ENCODE measurements at regions not wholly inside any gene's neighbourhood (a gene's known extent, or its start where the extent isn't known, plus 50 kb on each side); places are given as distances from the start of the nearest gene placed in this dataset.
A peak's percentile ranks its signal among the peaks of the same experiment; 100 is the strongest.

DNA sequence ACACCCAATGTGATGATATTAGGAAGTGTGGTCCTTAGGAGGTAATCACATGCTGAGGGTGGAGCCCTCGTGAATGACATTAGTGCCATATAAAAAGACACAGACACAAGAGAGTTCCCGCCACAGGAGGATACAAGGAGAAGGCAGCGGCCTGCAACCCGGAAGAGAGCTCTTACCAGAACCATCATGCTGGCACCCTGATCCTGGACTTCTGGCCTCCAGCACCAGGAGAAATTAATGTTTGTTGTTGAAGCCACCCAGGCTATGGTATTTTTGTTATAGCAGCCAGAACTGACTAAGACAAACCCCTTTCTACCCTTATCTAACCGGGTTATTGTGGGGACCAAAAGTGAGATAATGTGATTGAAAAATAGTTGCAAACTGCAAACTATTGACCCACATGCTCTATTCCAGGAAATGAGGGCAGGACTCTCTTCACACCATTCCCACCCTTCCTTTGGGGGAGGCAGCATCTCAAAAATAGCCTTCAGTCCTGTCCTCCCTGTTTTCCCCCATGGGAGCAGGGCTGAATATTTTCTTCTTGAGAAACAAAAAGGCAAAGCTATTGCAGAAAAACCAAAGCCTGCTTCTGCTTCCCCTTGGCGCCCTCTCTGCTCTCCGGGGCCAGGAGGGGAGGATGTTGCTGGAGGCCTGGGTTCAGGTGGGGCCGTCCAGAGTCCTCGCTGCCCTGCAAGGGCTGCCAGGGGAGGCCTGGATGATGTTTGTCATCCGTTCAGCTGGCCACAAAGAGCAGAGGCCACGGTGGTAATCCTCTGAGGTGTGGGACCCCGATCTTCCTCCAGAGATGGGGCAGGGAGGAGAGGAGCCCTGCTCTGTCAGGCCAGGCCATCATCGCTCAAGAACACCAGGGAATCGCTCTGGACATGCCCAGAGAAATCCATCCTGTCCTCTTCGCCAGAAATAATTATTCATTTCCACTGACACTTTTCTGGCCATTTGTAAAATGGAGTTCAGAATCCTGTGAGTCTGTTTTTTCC is 73.8 kb upstream of the HAAO start:
- no peak overlapping the region for H3K27ac ChIP-seq
- H3K9me3 ChIP-seq, result peaks cover 15% of the 10 kb centered on the region
- H4K20me1 ChIP-seq, result no peaks in the 10 kb centered on the region
- H3K27me3 ChIP-seq, result no peaks in the 10 kb centered on the region
- no peak overlapping the region for H3K9ac ChIP-seq
- peak overlapping the region; percentile 27 for H3K4me2 ChIP-seq
- peaks cover 26% of the 10 kb centered on the region for H3K4me1 ChIP-seq
- TF ChIP-seq Cebpa-rat (IDR thresholded peaks at IDR 0.05), result no peak
- no peaks in the 10 kb centered on the region for H3K36me3 ChIP-seq
- H3K4me3 ChIP-seq, result no peak overlapping the region

GRCh38 chr2:42864641-42865280 is 72.4 kb upstream of the HAAO start:
- TF ChIP-seq Cebpa-rat (IDR thresholded peaks at IDR 0.05), result no peak
- no peaks in the 10 kb centered on the region for H3K27me3 ChIP-seq
- H3K4me3 ChIP-seq, result no peak overlapping the region
- H3K27ac ChIP-seq, result no peak overlapping the region
- peaks cover 33% of the 10 kb centered on the region for H3K4me1 ChIP-seq
- no peaks in the 10 kb centered on the region for H3K36me3 ChIP-seq
- no peak overlapping the region for H3K4me2 ChIP-seq
- H4K20me1 ChIP-seq, result no peaks in the 10 kb centered on the region
- H3K9ac ChIP-seq, result no peak overlapping the region
- peaks cover 15% of the 10 kb centered on the region for H3K9me3 ChIP-seq

DNA sequence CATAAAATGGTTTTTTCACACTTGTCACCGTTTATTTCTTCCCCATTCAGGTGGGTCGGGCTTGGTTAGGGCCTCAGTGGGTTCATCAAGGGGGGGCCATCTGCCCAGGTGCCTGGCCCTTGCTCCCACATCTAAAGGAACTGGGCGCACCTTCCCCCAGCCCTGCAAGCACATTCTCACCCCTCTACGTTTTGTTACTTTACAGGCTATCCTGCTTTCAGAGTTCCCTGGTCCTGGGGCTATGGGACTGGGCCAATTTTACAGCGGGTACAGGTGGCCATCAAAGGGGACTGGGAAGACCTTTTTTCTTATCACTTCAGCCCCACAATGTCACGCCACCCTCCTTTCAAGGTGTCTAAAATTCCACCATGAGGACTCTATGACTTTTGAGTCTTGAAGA is 71.8 kb upstream of the HAAO start:
- Histone ChIP-seq H3K36me3 (no peaks in the 10 kb centered on the region), H3K4me1 (peaks cover 33% of the 10 kb centered on the region), H3K4me3 (no peak overlapping the region), H3K9me3 (peaks cover 14% of the 10 kb centered on the region), H4K20me1 (no peaks in the 10 kb centered on the region), H3K4me2 (no peak overlapping the region), H3K27ac (no peak overlapping the region), H3K9ac (no peak overlapping the region), H3K27me3 (no peaks in the 10 kb centered on the region)
- no peak for TF ChIP-seq Cebpa-rat (IDR thresholded peaks at IDR 0.05)

DNA sequence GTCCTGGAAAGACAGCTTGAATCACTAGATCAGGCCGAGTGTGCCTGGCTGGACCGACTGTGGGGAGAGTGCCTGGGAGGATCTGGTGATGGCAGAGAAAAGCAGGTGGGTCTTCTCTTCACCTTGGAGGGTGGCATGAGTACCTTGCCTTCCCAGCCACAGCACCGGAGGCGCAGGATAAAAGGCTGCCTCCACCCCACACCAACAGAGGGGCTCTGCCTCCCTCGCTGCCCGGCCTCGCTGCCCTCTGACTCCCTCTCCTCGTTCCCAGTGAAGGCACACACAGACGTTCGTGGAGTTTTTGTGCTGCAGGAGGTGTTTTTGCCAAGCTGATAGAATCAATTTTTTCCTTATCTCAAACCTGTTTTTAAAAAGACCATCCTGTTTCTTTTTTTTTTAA is 71.4 kb upstream of the HAAO start:
- H3K9me3 ChIP-seq, result peaks cover 10% of the 10 kb centered on the region
- no peaks in the 10 kb centered on the region for H4K20me1 ChIP-seq
- H3K4me2 ChIP-seq, result no peak overlapping the region
- H3K9ac ChIP-seq, result no peak overlapping the region
- H3K36me3 ChIP-seq, result no peaks in the 10 kb centered on the region
- no peak overlapping the region for H3K27ac ChIP-seq
- no peaks in the 10 kb centered on the region for H3K27me3 ChIP-seq
- peaks cover 35% of the 10 kb centered on the region for H3K4me1 ChIP-seq
- no peak for TF ChIP-seq Cebpa-rat (IDR thresholded peaks at IDR 0.05)
- no peak overlapping the region for H3K4me3 ChIP-seq

- no peak overlapping the region for H3K27ac ChIP-seq
- H3K4me2 ChIP-seq, result no peak overlapping the region
- H4K20me1 ChIP-seq, result no peaks in the 10 kb centered on the region
- no peaks in the 10 kb centered on the region for H3K36me3 ChIP-seq
- H3K9ac ChIP-seq, result no peak overlapping the region
- no peaks in the 10 kb centered on the region for H3K27me3 ChIP-seq
- peaks cover 5% of the 10 kb centered on the region for H3K9me3 ChIP-seq
- H3K4me1 ChIP-seq, result peaks cover 40% of the 10 kb centered on the region
- no peak overlapping the region for H3K4me3 ChIP-seq
- TF ChIP-seq Cebpa-rat (IDR thresholded peaks at IDR 0.05), result no peak
Observed at GRCh38 chr2:42863320-42863719, 70.9 kb upstream of the HAAO start.

- Histone ChIP-seq H3K36me3 (no peaks in the 10 kb centered on the region), H3K4me2 (peak overlapping the region; percentile 44), H4K20me1 (no peaks in the 10 kb centered on the region), H3K27me3 (no peaks in the 10 kb centered on the region), H3K9ac (no peak overlapping the region), H3K27ac (peak overlapping the region; percentile 43; the same call in 1 of the 2 replicates), H3K9me3 (no peaks in the 10 kb centered on the region), H3K4me1 (peaks cover 46% of the 10 kb centered on the region), H3K4me3 (no peak overlapping the region)
- no peak for TF ChIP-seq Cebpa-rat (IDR thresholded peaks at IDR 0.05)
Observed at GRCh38 chr2:42862669-42863185, 70.3 kb upstream of the HAAO start.

- no peaks in the 10 kb centered on the region for H3K36me3 ChIP-seq
- no peaks in the 10 kb centered on the region for H4K20me1 ChIP-seq
- no peak overlapping the region for H3K4me3 ChIP-seq
- H3K9me3 ChIP-seq, result no peaks in the 10 kb centered on the region
- peak overlapping the region; percentile 69 for H3K4me2 ChIP-seq
- H3K27ac ChIP-seq, result peak overlapping the region; percentile 34; the same call in 1 of the 2 replicates
- H3K4me1 ChIP-seq, result peaks cover 57% of the 10 kb centered on the region
- no peak for TF ChIP-seq Cebpa-rat (IDR thresholded peaks at IDR 0.05)
- H3K27me3 ChIP-seq, result no peaks in the 10 kb centered on the region
- H3K9ac ChIP-seq, result no peak overlapping the region
Observed at GRCh38 chr2:42861321-42861720, 68.9 kb upstream of the HAAO start.

GRCh38 chr2:42860319-42861094 is 68.1 kb upstream of the HAAO start:
- Histone ChIP-seq H3K4me2 (peak overlapping the region; percentile 69; the same call in 1 of the 2 replicates), H3K27me3 (no peaks in the 10 kb centered on the region), H3K9me3 (no peaks in the 10 kb centered on the region), H3K27ac (no peak overlapping the region), H3K4me3 (no peak overlapping the region), H3K9ac (no peak overlapping the region), H4K20me1 (no peaks in the 10 kb centered on the region), H3K36me3 (no peaks in the 10 kb centered on the region), H3K4me1 (peaks cover 59% of the 10 kb centered on the region)
- no peak for TF ChIP-seq Cebpa-rat (IDR thresholded peaks at IDR 0.05)

DNA sequence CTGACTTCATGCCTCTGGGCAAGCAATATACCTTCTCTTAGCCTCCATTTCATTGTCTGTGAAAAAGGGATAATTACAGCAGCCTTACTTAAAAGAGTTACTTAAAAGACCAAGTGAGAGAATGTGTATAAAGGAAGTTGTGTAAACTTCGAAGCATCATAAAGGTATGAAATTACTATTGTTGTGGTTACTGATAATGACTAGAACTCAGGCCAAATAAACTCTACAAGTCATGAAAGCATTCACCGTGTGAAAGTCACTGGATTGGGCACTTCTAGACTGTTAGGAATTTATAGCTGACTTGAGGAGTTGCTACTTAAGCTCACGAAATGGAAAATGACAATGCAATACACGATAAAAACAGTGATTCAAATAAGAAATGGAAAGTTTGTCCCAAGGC is 67.4 kb upstream of the HAAO start:
- no peak overlapping the region for H3K4me3 ChIP-seq
- TF ChIP-seq Cebpa-rat (IDR thresholded peaks at IDR 0.05), result no peak
- H3K9me3 ChIP-seq, result no peaks in the 10 kb centered on the region
- H3K27ac ChIP-seq, result no peak overlapping the region
- no peaks in the 10 kb centered on the region for H4K20me1 ChIP-seq
- H3K4me2 ChIP-seq, result no peak overlapping the region
- H3K27me3 ChIP-seq, result no peaks in the 10 kb centered on the region
- H3K9ac ChIP-seq, result no peak overlapping the region
- H3K36me3 ChIP-seq, result no peaks in the 10 kb centered on the region
- peaks cover 67% of the 10 kb centered on the region for H3K4me1 ChIP-seq

Measured in BLaER1 (cell line).